ENCODE measurements at regions not wholly inside any gene's neighbourhood (a gene's known extent, or its start where the extent isn't known, plus 50 kb on each side); places are given as distances from the start of the nearest gene placed in this dataset.

DNA sequence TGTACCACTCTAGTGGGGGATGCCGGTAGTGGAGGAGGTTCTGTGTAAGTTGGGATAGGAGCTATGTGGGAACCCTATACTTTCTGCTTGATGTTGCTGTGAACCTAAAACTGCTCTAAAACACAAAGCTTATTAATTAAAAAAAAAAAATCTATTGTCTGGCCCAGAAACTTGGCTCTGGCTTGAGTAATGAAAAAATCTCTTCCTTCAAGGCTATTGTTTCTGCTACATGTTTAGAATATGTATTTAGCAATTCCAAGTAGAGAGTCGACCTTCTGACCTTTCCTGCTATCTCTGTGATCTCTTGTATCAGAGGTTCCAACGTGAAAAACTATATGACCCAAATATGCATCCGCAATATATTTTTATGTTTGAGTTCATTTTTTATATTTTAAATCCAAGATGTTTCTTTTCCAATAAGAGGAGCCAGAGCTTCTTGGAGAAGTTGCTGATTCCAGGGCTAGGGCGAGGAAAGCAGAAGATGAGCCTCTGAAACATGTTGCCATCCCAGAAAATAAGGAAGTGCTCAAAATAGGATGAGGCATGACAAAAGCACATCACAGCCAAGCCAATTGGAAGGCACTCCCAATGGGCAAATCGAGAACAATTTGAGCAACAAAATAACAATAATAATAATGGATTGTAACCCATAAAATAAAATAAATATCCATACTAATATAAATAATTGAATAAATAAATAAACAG is 184.6 kb upstream of the TMEM260 start:
- intact Hi-C loops (cut with micrococcal nuclease) = no loop called here
- H3K9me3 Mint-ChIP-seq = peaks cover 0 to 4% (median 3%) of the 10 kb centered on the region in 8 donors

DNA sequence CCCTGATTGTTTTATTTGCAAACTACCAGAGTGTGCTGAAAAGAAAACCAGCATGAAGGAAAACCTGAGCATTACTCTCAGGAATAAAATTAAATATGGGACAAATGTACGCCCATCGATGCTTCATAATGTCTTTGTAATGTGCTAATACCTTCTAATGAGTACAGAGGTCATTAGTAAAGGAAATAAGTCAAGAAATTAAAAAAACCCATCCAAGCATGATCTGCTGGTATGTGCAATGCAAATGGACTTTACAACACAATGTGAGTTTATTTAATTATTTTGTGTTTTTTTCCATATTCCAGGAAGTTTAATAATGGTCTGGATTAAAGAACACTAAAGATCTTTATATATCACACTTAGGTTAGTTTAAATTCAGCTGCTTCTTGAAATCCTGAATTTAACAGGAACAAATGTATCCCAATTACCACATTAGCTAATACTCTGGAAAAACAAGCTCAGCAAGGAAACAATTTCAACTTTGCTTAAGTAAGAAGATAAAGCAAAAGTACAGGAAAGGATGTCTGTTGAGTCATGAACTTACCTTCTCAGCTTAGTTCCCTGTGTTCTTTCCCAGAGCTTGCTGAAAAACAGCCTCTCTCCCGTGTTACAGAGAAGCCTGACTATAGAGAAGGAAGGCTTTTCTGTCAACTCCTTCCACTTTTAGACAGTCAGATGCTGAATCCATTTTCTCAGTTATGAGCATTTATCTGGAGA is 179.3 kb upstream of the TMEM260 start:
- CTCF ChIA-PET (ENCODE audit: partially characterized antibody) = interaction anchor here (1.3 kb wide), 1 partner anchor 10 kb away, joined by 3 read pairs; no protein-coding TSS in a partner anchor
- Histone ChIP-seq H3K4me3 (ENCODE audit: low read length in 2 of 2) (no peak overlapping the region), H3K36me3 (ENCODE audit: insufficient read depth, low read length) (no peaks in the 10 kb centered on the region), H3K9me3 (ENCODE audit: control insufficient read depth in 1 of 2, low read length in 2 of 2) (no peaks in the 10 kb centered on the region), H3K27me3 (ENCODE audit: insufficient read depth, low read length) (no peaks in the 10 kb centered on the region), H3K27ac (ENCODE audit: low read depth, low read length) (no peak overlapping the region), H3K4me1 (ENCODE audit: insufficient read depth, low read length) (no peaks in the 10 kb centered on the region)
- Mint-ChIP-seq H3K4me3 (no peak overlapping the region), H3K4me1 (no peaks in the 10 kb centered on the region), H3K27ac (no peak overlapping the region), H3K27me3 (peaks cover 0 to 3% of the 10 kb centered on the region in 2 donors), H3K36me3 (no peaks in the 10 kb centered on the region), H3K9me3 (peaks cover 2 to 8% (median 4%) of the 10 kb centered on the region in 8 donors)
- DNase-seq = no peak
- POLR2A ChIA-PET (ENCODE audit: partially characterized antibody) = no interaction called here
- intact Hi-C loops (cut with micrococcal nuclease) = no loop called here

More for the DNA sequence above, 184.6 kb upstream of the TMEM260 start:
- H3K4me3 ChIP-seq (ENCODE audit: low read length in 2 of 2) = no peak overlapping the region
- H3K27me3 Mint-ChIP-seq = peaks cover 0 to 4% of the 10 kb centered on the region in 2 donors
- H3K36me3 Mint-ChIP-seq = peaks cover 4% of the 10 kb centered on the region in 2 donors
- no peak overlapping the region for H3K4me3 Mint-ChIP-seq
- H3K27ac Mint-ChIP-seq = no peak overlapping the region
- no peak for DNase-seq
- H3K9me3 ChIP-seq (ENCODE audit: control insufficient read depth in 1 of 2, low read length in 2 of 2) = no peaks in the 10 kb centered on the region
- ChIA-PET POLR2A (ENCODE audit: partially characterized antibody) (no interaction called here), CTCF (ENCODE audit: partially characterized antibody) (no interaction called here)
- no peaks in the 10 kb centered on the region for H3K4me1 Mint-ChIP-seq
- H3K36me3 ChIP-seq (ENCODE audit: insufficient read depth, low read length) = no peaks in the 10 kb centered on the region
- H3K4me1 ChIP-seq (ENCODE audit: insufficient read depth, low read length) = no peaks in the 10 kb centered on the region
- H3K27me3 ChIP-seq (ENCODE audit: insufficient read depth, low read length) = no peaks in the 10 kb centered on the region
- no peak overlapping the region for H3K27ac ChIP-seq (ENCODE audit: low read depth, low read length)

DNA sequence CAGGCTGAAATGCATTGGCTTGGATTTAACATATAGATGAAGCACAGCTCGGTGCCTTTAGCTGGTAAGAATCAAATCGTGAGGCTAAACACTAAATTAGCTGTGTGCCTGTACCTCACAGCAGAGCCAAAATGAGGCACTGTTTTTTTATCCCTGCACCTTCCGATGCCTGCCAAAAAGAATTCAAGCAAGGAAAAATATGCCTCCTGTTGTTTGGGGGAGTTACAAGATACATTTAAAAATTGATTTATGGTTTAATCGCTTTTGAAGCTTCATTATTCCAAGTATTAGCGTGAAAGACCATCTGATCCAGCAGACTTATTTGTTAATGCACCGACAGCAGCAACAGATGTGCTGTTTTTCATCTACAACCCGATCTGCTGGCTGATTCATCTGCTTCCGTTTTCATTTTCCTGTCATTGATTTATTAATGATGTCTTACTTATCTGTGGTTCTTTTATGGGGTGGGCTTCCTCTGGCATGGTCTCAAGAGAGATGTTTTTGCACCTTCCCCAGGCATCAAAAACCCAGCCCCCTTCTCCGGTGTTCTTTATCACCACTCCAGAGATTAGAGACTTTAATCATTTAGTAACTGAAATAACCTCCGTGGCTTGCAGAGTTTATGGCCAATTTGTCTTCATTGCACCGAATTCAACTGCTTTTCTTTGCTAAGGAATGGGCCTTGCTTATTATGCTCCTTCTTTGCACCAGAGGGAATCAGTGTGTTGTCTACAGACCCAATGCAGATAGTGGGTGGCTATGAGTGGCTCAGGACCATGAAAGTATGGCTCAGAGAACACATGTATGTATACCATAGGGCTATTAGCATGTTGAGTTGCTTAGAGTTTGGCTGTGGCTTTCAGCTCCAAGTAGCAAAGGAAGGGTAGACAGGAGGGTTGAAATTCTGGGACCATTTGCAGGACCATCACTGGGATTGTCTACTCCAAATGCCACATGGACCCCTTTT is 166.8 kb upstream of the TMEM260 start:
- Mint-ChIP-seq H3K27ac (peak overlapping the region in 5 of 7 donors; percentile 13 to 67 (median 62)), H3K4me3 (peak overlapping the region; percentile 54 to 84 (median 80)), H3K27me3 (peaks cover 0 to 3% of the 10 kb centered on the region in 2 donors), H3K4me1 (peaks cover 8 to 13% (median 10%) of the 10 kb centered on the region in 4 donors), H3K9me3 (peaks cover 0 to 8% (median 0%) of the 10 kb centered on the region in 8 donors), H3K36me3 (no peaks in the 10 kb centered on the region)
- H3K4me1 ChIP-seq (ENCODE audit: insufficient read depth, low read length) = no peaks in the 10 kb centered on the region
- no peaks in the 10 kb centered on the region for H3K36me3 ChIP-seq (ENCODE audit: insufficient read depth, low read length)
- no peak overlapping the region for H3K4me3 ChIP-seq (ENCODE audit: low read length in 2 of 2)
- no peak overlapping the region for H3K27ac ChIP-seq (ENCODE audit: low read depth, low read length)
- CTCF ChIA-PET (ENCODE audit: partially characterized antibody) = no interaction called here
- no peak for DNase-seq
- no peaks in the 10 kb centered on the region for H3K27me3 ChIP-seq (ENCODE audit: insufficient read depth, low read length)
- H3K9me3 ChIP-seq (ENCODE audit: control insufficient read depth in 1 of 2, low read length in 2 of 2) = no peaks in the 10 kb centered on the region
- intact Hi-C loops (cut with micrococcal nuclease) = no loop called here
- POLR2A ChIA-PET (ENCODE audit: partially characterized antibody) = no interaction called here

DNA sequence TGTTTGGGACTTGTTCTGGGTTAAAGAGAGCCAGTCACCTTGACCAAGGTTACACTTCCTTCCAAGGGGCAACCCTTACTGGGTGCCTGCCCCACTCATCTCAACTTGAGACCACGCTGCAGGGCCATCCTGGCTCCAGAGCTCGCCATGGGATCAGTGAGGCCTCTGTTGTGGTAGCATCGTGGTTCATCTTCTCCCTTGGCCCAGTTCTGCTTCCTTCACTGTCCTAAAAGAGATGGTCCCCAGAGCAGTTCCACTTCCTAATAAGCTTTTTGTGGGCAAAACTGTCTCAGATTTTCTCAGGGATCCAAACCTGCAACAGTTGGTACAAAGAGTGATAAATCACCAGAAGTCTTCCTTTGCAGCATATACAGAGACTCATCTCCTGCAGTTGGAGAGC is 165.9 kb upstream of the TMEM260 start:
- no peaks in the 10 kb centered on the region for H3K9me3 ChIP-seq (ENCODE audit: control insufficient read depth in 1 of 2, low read length in 2 of 2)
- no peak overlapping the region for H3K4me3 ChIP-seq (ENCODE audit: low read length in 2 of 2)
- POLR2A ChIA-PET (ENCODE audit: partially characterized antibody) = no interaction called here
- H3K27me3 ChIP-seq (ENCODE audit: insufficient read depth, low read length) = no peaks in the 10 kb centered on the region
- CTCF ChIA-PET (ENCODE audit: partially characterized antibody) = no interaction called here
- no peaks in the 10 kb centered on the region for H3K36me3 Mint-ChIP-seq
- intact Hi-C loops (cut with micrococcal nuclease) = no loop called here
- no peak overlapping the region for H3K27ac Mint-ChIP-seq
- no peak overlapping the region for H3K4me3 Mint-ChIP-seq
- H3K4me1 Mint-ChIP-seq = peaks cover 8 to 13% (median 10%) of the 10 kb centered on the region in 4 donors
- DNase-seq = no peak
- H3K27ac ChIP-seq (ENCODE audit: low read depth, low read length) = no peak overlapping the region
- no peaks in the 10 kb centered on the region for H3K36me3 ChIP-seq (ENCODE audit: insufficient read depth, low read length)
- peaks cover 0 to 7% (median 0%) of the 10 kb centered on the region in 8 donors for H3K9me3 Mint-ChIP-seq
- peaks cover 0 to 3% of the 10 kb centered on the region in 2 donors for H3K27me3 Mint-ChIP-seq
- H3K4me1 ChIP-seq (ENCODE audit: insufficient read depth, low read length) = no peaks in the 10 kb centered on the region

DNA sequence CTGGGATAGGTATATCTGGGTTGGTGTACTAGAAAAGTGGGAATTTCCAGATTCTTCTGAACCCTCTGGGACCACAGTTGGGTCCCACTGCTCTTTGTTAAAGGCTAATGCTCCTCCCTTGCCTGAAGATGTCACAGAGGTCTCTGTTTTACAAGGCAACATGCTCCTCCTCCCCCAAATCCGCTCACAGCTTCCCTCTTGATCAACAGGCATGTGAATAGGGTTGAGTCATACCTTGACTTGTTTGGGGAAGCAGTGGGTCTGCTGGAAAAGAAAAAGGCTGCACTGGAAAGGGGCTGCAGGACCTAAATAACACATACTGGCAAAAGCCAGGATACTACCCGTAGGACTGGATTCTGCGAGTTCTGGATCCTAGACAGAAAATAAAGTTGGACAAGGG is 165.4 kb upstream of the TMEM260 start:
- intact Hi-C loops (cut with micrococcal nuclease) = no loop called here
- H3K27me3 Mint-ChIP-seq = peaks cover 0 to 3% of the 10 kb centered on the region in 2 donors
- DNase-seq = no peak

DNA sequence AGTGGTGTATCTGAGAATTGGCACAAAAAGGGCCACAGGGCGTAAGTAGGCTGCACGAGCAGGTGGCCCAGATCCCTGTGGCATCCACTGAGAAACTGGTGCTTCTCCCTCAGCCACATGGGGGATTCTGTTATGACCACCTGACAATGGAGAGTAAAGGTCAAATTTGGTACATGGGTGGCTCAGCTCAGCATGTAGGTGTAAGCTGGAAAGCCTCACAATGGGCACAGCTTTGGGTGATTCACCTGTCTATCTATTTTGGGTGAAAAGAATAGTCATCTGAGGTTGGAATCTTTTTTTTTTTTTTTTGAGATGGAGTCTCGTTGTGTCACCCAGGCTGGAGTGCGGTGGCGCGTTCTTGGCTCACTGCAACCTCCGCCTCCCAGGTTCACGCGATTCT is 163.4 kb upstream of the TMEM260 start:
- CTCF ChIA-PET (ENCODE audit: partially characterized antibody) = interaction anchor here (1.5 kb wide), 1 partner anchor 8 kb away, joined by 3 read pairs; no protein-coding TSS in a partner anchor
- Mint-ChIP-seq H3K27ac (no peak overlapping the region), H3K4me1 (peaks cover 8 to 13% (median 10%) of the 10 kb centered on the region in 4 donors), H3K9me3 (no peaks in the 10 kb centered on the region), H3K27me3 (peaks cover 0 to 1% of the 10 kb centered on the region in 2 donors), H3K4me3 (no peak overlapping the region), H3K36me3 (no peaks in the 10 kb centered on the region)
- Histone ChIP-seq H3K27ac (ENCODE audit: low read depth, low read length) (no peak overlapping the region), H3K9me3 (ENCODE audit: control insufficient read depth in 1 of 2, low read length in 2 of 2) (no peaks in the 10 kb centered on the region), H3K4me3 (ENCODE audit: low read length in 2 of 2) (no peak overlapping the region), H3K4me1 (ENCODE audit: insufficient read depth, low read length) (no peaks in the 10 kb centered on the region), H3K27me3 (ENCODE audit: insufficient read depth, low read length) (no peaks in the 10 kb centered on the region), H3K36me3 (ENCODE audit: insufficient read depth, low read length) (no peaks in the 10 kb centered on the region)
- POLR2A ChIA-PET (ENCODE audit: partially characterized antibody) = no interaction called here
- no peak for DNase-seq
- intact Hi-C loops (cut with micrococcal nuclease) = no loop called here

More for the DNA sequence above, 165.4 kb upstream of the TMEM260 start:
- no peak overlapping the region for H3K4me3 Mint-ChIP-seq
- H3K4me3 ChIP-seq (ENCODE audit: low read length in 2 of 2) = no peak overlapping the region
- H3K36me3 Mint-ChIP-seq = no peaks in the 10 kb centered on the region
- H3K9me3 Mint-ChIP-seq = peaks cover 0 to 6% (median 0%) of the 10 kb centered on the region in 8 donors
- no peak overlapping the region for H3K27ac ChIP-seq (ENCODE audit: low read depth, low read length)
- no peaks in the 10 kb centered on the region for H3K9me3 ChIP-seq (ENCODE audit: control insufficient read depth in 1 of 2, low read length in 2 of 2)
- no peak overlapping the region for H3K27ac Mint-ChIP-seq
- H3K36me3 ChIP-seq (ENCODE audit: insufficient read depth, low read length) = no peaks in the 10 kb centered on the region
- no peaks in the 10 kb centered on the region for H3K4me1 ChIP-seq (ENCODE audit: insufficient read depth, low read length)
- ChIA-PET CTCF (ENCODE audit: partially characterized antibody) (no interaction called here), POLR2A (ENCODE audit: partially characterized antibody) (no interaction called here)
- H3K4me1 Mint-ChIP-seq = peaks cover 8 to 13% (median 10%) of the 10 kb centered on the region in 4 donors
- no peaks in the 10 kb centered on the region for H3K27me3 ChIP-seq (ENCODE audit: insufficient read depth, low read length)

DNA sequence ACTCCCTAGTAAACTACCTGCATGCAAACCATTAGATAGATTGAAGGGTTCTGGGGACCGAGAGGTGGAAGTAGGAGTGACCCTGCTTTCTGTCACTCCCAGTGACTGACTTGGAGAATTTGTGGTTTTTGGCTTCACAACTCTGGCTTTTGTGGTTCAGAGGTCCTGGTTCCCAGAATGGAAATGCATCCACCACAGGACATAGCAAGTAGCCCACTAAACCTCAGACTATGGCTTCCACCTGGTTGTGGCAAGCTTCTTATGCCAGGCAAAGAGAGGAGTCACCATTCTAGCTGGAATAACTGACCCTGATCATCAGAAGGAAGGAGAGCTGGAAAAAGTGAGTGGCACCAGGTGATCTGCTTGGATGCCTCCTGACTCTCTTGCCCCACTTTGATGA is 162.4 kb upstream of the TMEM260 start:
- H3K4me1 Mint-ChIP-seq = peaks cover 8 to 10% (median 9%) of the 10 kb centered on the region in 4 donors
- intact Hi-C loops (cut with micrococcal nuclease) = no loop called here

More for the DNA sequence above, 162.4 kb upstream of the TMEM260 start:
- H3K36me3 ChIP-seq (ENCODE audit: insufficient read depth, low read length) = no peaks in the 10 kb centered on the region
- Mint-ChIP-seq H3K4me3 (no peak overlapping the region), H3K9me3 (no peaks in the 10 kb centered on the region), H3K27ac (no peak overlapping the region), H3K27me3 (peaks cover 0 to 1% of the 10 kb centered on the region in 2 donors), H3K36me3 (no peaks in the 10 kb centered on the region)
- CTCF ChIA-PET (ENCODE audit: partially characterized antibody) = no interaction called here
- no peak overlapping the region for H3K4me3 ChIP-seq (ENCODE audit: low read length in 2 of 2)
- POLR2A ChIA-PET (ENCODE audit: partially characterized antibody) = no interaction called here
- no peaks in the 10 kb centered on the region for H3K9me3 ChIP-seq (ENCODE audit: control insufficient read depth in 1 of 2, low read length in 2 of 2)
- no peak for DNase-seq
- no peak overlapping the region for H3K27ac ChIP-seq (ENCODE audit: low read depth, low read length)
- H3K4me1 ChIP-seq (ENCODE audit: insufficient read depth, low read length) = no peaks in the 10 kb centered on the region
- H3K27me3 ChIP-seq (ENCODE audit: insufficient read depth, low read length) = no peaks in the 10 kb centered on the region
